Neutrophil (primary cell): ENCODE measurements at regions not wholly inside any gene's neighbourhood (a gene's known extent, or its start where the extent isn't known, plus 50 kb on each side); places are given as distances from the start of the nearest gene placed in this dataset.
"Not testable (repeated sequence)": the region's sequence is repeated elsewhere in the genome, so short reads cannot be mapped to it uniquely, and the experiment has no call there.

ENCODE experiments used
- H3K27ac ChIP-seq: fragments of 200-600 bp; sonication (generic); 2 replicates; pipeline ENCODE4 v1.5.1; 2016; ENCODE audit warnings: mild to moderate bottlenecking, moderate library complexity
- H3K27me3 ChIP-seq: fragments of 200-600 bp; sonication (generic); 2 replicates; pipeline ENCODE4 v1.6.0; 2016; ENCODE audit warnings: mild to moderate bottlenecking
- H3K36me3 ChIP-seq: fragments of 200-600 bp; sonication (generic); 2 replicates; pipeline ENCODE4 v1.5.1; 2017
- H3K4me1 ChIP-seq, 2 experiments: fragments of 200-600 bp in 1 of 2; sonication (generic) in 1 of 2; 1 replicate in 1 of 2; 2 replicates in 1 of 2; pipeline versions ENCODE4 v1.5.1 to v1.6.1; 2013 to 2016; ENCODE audit warnings: low read depth in 1 of 2, low read length in 1 of 2, mild to moderate bottlenecking in 1 of 2, moderate library complexity in 1 of 2; ENCODE audit not compliant: control insufficient read depth in 1 of 2, insufficient read depth in 1 of 2
- H3K4me3 ChIP-seq, 2 experiments: fragments of 200-600 bp in 1 of 2; sonication (generic) in 1 of 2; 1 replicate in 1 of 2; 2 replicates in 1 of 2; pipeline ENCODE4 v1.5.1; 2013 to 2016; ENCODE audit warnings: low read depth in 1 of 2, low read length in 1 of 2, mild to moderate bottlenecking in 1 of 2, moderate library complexity in 1 of 2
- H3K9me3 ChIP-seq: fragments of 200-600 bp; sonication (generic); 2 replicates; pipeline ENCODE4 v1.5.1; 2016
- TF ChIP-seq, protein P1 (sequence below): fragments of 200-600 bp; sonication (generic); IDR thresholded peaks from 2 replicates; pipeline ENCODE4 v1.5.1; 2016; ENCODE audit warnings: antibody characterized with exemption

DNA sequence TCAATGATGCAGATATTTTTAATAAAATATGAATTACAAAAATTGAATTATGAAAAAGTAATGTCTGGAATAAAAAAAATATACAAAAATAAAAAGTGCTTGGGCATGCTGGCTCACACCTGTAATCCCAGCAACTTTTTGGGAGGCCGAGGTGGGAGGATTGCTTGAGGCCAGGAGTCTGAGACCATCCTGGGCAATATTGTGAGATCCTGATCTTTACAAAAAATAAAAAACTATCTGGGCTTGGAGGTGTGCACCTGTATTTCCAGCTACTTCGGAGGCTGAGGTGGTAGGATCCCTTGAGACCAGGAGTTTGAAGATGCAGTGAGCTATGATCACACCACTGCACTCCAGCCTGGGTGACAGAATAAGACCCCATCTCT, 141.8 kb downstream of the NPIPB5 start:
- Histone ChIP-seq H3K9me3 (no peaks in the 10 kb centered on the region), H3K36me3 (no peaks in the 10 kb centered on the region), H3K4me1 (no peaks in the 10 kb centered on the region), H3K27ac (no peak overlapping the region), H3K27me3 (peaks cover 17% of the 10 kb centered on the region), H3K4me3 (no peak overlapping the region)
- TF ChIP-seq, protein P1, sequence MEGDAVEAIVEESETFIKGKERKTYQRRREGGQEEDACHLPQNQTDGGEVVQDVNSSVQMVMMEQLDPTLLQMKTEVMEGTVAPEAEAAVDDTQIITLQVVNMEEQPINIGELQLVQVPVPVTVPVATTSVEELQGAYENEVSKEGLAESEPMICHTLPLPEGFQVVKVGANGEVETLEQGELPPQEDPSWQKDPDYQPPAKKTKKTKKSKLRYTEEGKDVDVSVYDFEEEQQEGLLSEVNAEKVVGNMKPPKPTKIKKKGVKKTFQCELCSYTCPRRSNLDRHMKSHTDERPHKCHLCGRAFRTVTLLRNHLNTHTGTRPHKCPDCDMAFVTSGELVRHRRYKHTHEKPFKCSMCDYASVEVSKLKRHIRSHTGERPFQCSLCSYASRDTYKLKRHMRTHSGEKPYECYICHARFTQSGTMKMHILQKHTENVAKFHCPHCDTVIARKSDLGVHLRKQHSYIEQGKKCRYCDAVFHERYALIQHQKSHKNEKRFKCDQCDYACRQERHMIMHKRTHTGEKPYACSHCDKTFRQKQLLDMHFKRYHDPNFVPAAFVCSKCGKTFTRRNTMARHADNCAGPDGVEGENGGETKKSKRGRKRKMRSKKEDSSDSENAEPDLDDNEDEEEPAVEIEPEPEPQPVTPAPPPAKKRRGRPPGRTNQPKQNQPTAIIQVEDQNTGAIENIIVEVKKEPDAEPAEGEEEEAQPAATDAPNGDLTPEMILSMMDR = no peak

DNA sequence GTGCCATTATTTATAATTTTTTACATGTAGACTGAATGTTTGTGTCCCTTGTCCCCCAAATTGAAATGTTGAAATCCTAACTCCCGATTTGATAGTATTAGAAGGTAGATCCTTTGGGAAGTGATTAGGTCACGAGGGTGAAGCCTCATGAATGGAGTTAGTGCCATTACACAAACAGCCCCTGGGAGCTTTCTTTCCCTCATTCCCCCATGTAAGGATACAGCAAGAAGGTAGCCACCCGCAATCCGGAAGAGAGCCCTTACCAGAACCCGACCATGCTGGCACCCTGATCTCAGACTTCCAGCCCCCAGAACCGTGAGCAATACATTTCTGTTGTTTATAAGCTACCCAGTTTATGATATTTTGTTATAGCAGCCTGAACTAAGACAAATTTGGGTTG, 143.2 kb downstream of the NPIPB5 start:
- peaks cover 12% of the 10 kb centered on the region for H3K27me3 ChIP-seq
- H3K4me1 ChIP-seq = no peaks in the 10 kb centered on the region
- no peak overlapping the region for H3K4me3 ChIP-seq
- H3K27ac ChIP-seq = no peak overlapping the region
- no peaks in the 10 kb centered on the region for H3K9me3 ChIP-seq
- TF ChIP-seq, protein P1 = no peak
- H3K36me3 ChIP-seq = no peaks in the 10 kb centered on the region

DNA sequence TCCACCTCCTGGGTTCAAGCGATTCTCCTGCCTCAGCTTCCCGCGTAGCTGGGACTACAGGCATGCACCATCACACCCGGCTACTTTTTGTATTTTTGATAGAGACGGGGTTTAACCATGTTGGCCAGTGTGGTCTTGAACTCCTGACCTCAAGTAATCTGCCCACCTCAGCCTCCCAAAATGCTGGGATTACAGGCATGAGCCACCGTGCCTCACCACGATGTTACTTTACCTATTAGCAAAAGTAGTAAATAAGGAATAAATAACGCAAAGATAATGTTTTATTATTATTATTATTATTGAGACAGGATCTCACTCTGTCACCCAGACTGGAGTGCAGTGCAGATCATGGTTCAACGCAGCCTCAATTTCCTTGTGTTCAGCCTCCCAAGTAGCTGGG, 145.9 kb downstream of the NPIPB5 start:
- H3K9me3 ChIP-seq, H3K27ac ChIP-seq, H3K4me1 ChIP-seq, H3K27me3 ChIP-seq, H3K36me3 ChIP-seq, H3K4me3 ChIP-seq: not testable (repeated sequence)

DNA sequence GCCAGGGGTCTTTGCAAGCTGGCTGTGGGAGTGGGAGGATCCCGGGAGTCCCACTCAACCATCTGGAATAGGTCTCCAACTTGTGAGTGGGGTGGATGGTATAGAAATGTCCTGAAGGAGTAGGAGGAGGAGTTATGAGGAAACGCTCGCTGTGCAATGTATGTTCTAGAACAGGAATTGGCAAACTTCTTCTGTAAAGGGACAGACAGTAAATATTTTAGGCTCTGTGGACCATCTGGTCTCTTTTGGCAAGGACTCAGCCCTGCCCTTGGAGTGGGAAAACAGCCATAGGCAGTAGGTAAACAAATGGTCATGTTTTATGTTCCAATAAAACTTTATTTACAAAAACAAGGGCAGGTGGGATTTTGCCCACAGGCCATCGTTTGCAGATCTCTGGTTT, 149.2 kb downstream of the NPIPB5 start:
- H3K27me3 ChIP-seq = peaks cover 6% of the 10 kb centered on the region
- TF ChIP-seq, protein P1 = no peak

DNA sequence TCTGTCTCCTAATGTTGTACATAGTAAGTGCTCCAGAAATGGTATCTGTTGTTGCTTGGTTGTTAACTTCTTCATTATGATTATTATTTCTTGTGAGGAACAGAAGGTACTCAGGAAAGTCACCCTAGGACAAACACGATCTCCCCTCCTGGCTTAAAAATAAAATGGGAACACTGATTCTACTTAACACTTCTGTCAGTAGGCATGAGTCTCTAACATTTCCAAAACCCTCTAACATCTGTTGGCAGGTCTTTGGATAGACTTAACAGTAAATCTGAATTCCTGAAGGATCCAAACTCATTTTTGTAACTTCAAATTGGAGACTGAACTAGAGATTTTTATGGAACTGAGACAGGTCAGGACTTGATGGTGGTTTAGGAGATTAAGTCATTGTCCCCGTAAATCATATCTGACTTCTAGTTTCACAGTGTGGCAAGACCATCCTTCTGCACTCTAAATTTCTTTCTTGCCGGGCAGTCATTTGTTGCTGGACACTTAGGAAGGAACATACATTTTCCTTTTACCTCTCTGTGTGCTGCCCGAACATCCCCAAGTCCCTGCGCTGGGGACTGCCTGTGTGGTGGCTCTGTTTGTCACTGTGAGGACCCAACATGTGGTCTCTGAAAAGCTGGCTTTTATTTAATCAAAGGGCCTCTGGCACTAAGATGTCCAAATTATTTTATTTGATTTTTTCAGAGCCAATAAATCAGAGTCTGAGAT, 149.9 kb downstream of the NPIPB5 start:
- no peaks in the 10 kb centered on the region for H3K4me1 ChIP-seq
- H3K27me3 ChIP-seq = peaks cover 6% of the 10 kb centered on the region
- TF ChIP-seq, protein P1 = no peak
- no peak overlapping the region for H3K27ac ChIP-seq
- no peaks in the 10 kb centered on the region for H3K36me3 ChIP-seq
- H3K4me3 ChIP-seq = no peak overlapping the region
- H3K9me3 ChIP-seq = no peaks in the 10 kb centered on the region

More for the DNA sequence above, 149.2 kb downstream of the NPIPB5 start:
- Histone ChIP-seq H3K4me3 (no peak overlapping the region), H3K27ac (no peak overlapping the region), H3K4me1 (no peaks in the 10 kb centered on the region), H3K36me3 (no peaks in the 10 kb centered on the region), H3K9me3 (no peaks in the 10 kb centered on the region)

DNA sequence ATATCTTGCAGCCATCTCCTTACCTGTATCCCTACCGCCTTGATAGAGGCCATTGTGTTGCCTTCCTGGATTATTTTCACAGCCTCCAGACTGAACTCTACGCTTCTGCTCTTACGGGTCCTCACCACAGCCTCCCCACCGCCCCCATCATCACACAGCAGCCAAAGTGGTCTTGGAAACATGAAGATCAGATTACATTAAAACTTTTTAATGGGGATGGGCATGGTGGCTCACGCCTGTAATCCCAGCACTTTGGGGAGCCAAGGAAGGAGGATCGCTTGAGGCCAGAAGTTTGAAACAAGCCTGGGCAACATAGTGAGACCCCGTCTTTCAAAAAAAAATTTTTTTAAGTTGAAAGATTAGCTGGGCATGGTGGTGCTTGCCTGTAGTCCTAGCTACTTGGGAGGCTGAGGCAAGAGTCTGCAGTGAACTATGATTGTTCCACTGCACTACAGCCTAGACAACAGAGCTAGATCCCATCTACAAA, 150.5 kb downstream of the NPIPB5 start:
- Histone ChIP-seq H3K36me3 (no peaks in the 10 kb centered on the region), H3K4me3 (no peak overlapping the region), H3K27me3 (peaks cover 6% of the 10 kb centered on the region)

DNA sequence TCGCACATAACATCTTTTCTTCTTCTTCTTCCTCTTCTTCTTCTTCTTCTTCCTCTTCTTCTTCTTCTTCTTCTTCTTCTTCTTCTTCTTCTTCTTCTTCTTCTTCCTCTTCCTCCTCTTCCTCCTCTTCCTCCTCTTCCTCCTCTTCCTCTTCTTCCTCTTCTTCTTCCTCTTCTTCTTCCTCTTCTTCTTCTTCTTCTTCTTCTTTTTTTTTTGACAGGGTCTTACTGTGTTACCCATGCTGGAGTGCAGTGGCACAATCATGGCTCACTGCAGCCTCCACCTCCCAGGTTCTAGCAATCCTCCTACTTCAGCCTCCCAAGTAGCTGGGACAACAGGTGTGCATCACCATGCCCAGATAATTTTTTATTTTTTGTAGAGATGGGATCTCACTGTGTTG, 151.0 kb upstream of the HS3ST2 start:
- not testable (repeated sequence) for H3K27me3 ChIP-seq, H3K9me3 ChIP-seq, H3K36me3 ChIP-seq, H3K4me3 ChIP-seq, H3K27ac ChIP-seq, H3K4me1 ChIP-seq

More for the DNA sequence above, 150.5 kb downstream of the NPIPB5 start:
- no peak overlapping the region for H3K27ac ChIP-seq
- no peaks in the 10 kb centered on the region for H3K4me1 ChIP-seq
- TF ChIP-seq, protein P1 = no peak
- no peaks in the 10 kb centered on the region for H3K9me3 ChIP-seq
